Gastrocnemius medialis (tissue), 4 donors: ENCODE measurements at regions not wholly inside any gene's neighbourhood (a gene's known extent, or its start where the extent isn't known, plus 50 kb on each side); places are given as distances from the start of the nearest gene placed in this dataset.

Source experiments
- ATAC-seq, 2 donors: fragments of 150-250 bp; one replicate each; pipeline ENCODE4 v1.9.1; 2016
- DNase-seq, 2 donors: peaks; one replicate each; pipeline ENCODE4 v3.0.0-alpha.2; 2019
- H3K27ac ChIP-seq, 4 donors: fragments of 200-600 bp; sonication (generic); 1 replicate in 1 of 4; 2 replicates in 3 of 4; pipeline ENCODE4 v1.5.1; 2016 to 2018; ENCODE audit warnings: mild to moderate bottlenecking in 2 of 4, moderate library complexity in 1 of 4
- H3K27me3 ChIP-seq, 3 donors: fragments of 200-600 bp; sonication (generic) in 2 of 3; 1 replicate in 1 of 3; 2 replicates in 2 of 3; pipeline versions ENCODE4 v1.5.1 to v1.6.0; 2016 to 2019; ENCODE audit warnings: mild to moderate bottlenecking in 1 of 3, moderate library complexity in 1 of 3
- H3K36me3 ChIP-seq, 2 donors: fragments of 200-600 bp; sonication (generic) in 1 of 2; one replicate each; pipeline ENCODE4 v1.5.1; 2017 to 2018
- H3K4me1 ChIP-seq, 2 donors: fragments of 200-600 bp; sonication (generic) in 1 of 2; one replicate each; pipeline ENCODE4 v1.5.1; 2016 to 2017; ENCODE audit warnings: mild to moderate bottlenecking in 2 of 2
- H3K4me3 ChIP-seq, 4 donors: fragments of 200-600 bp; sonication (generic) in 3 of 4; 1 replicate in 1 of 4; 2 replicates in 3 of 4; pipeline ENCODE4 v1.5.1; 2016 to 2019; ENCODE audit warnings: mild to moderate bottlenecking in 2 of 4
- H3K9me3 ChIP-seq, 3 donors: fragments of 200-600 bp; sonication (generic) in 2 of 3; 1 replicate in 1 of 3; 2 replicates in 2 of 3; pipeline ENCODE4 v1.5.1; 2016 to 2019
- POLR2A ChIP-seq, 2 donors: fragments of 450-650 bp; IDR thresholded peaks; one replicate each; pipeline ENCODE4 v1.6.1; 2017; ENCODE audit warnings: antibody characterized with exemption in 2 of 2, mild to moderate bottlenecking in 2 of 2, moderate library complexity in 2 of 2
- in situ Hi-C, 4 donors: fragments of 200-750 bp; cut with MboI; loops; one replicate each; pipeline versions ENCODE4 v1.15.0 to v1.8.0; 2017; ENCODE audit warnings: low sequenced_read_pairs in 4 of 4
- intact Hi-C: fragments of 100-400 bp; cut with DNase I; formaldehyde crosslinking; loops from one replicate; pipeline ENCODE4 v1.15.1; 2023; ENCODE audit warnings: low total_unique reads
- TF ChIP-seq, protein P1 (sequence below), 5 experiments: fragments of 450-650 bp in 3 of 5; fragments of 200-600 bp in 2 of 5; sonication (generic) in 2 of 5; IDR thresholded peaks in 4 of 5; conservative IDR thresholded peaks in 1 of 5; 1 replicate in 4 of 5; 2 replicates in 1 of 5; pipeline ENCODE4 v1.5.1; 2016 to 2019; ENCODE audit warnings: antibody characterized with exemption in 5 of 5, mild to moderate bottlenecking in 3 of 5, moderate library complexity in 3 of 5

DNA sequence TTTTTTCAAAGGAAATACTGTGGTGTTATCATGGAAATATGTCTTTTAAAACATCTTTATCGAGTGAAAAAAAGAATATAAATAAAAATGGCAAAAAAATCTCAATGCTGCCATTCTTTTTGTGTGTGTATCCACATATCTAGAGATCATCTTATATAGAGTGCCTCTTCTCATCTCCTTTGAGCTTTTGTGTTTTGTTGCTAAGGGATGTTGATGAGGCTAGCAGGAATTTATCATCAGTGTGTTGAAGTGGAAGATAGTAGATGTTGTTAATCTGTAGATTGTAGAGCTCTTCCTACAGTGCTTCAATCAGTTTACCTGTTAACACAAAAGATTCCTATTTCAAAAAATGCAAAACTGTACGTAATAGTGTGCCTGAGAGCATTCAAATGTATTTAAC lies 1738.0 kb upstream of the SEL1L start:
- in situ Hi-C loops = no loop called here
- no peak overlapping the region for H3K27ac ChIP-seq
- intact Hi-C loops = no loop called here
- ATAC-seq (no peak), DNase-seq (no peak)
- H3K9me3 ChIP-seq = peaks cover 0 to 4% (median 0%) of the 10 kb centered on the region in 3 donors
- H3K36me3 ChIP-seq = no peaks in the 10 kb centered on the region
- H3K27me3 ChIP-seq = no peaks in the 10 kb centered on the region
- TF ChIP-seq, protein P1, sequence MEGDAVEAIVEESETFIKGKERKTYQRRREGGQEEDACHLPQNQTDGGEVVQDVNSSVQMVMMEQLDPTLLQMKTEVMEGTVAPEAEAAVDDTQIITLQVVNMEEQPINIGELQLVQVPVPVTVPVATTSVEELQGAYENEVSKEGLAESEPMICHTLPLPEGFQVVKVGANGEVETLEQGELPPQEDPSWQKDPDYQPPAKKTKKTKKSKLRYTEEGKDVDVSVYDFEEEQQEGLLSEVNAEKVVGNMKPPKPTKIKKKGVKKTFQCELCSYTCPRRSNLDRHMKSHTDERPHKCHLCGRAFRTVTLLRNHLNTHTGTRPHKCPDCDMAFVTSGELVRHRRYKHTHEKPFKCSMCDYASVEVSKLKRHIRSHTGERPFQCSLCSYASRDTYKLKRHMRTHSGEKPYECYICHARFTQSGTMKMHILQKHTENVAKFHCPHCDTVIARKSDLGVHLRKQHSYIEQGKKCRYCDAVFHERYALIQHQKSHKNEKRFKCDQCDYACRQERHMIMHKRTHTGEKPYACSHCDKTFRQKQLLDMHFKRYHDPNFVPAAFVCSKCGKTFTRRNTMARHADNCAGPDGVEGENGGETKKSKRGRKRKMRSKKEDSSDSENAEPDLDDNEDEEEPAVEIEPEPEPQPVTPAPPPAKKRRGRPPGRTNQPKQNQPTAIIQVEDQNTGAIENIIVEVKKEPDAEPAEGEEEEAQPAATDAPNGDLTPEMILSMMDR (IDR thresholded peaks at IDR 0.05 in 4 of 5, conservative IDR thresholded peaks at IDR 0.05 in 1 of 5) = no peak
- no peak for TF ChIP-seq POLR2A (IDR thresholded peaks at IDR 0.05)
- H3K4me1 ChIP-seq = no peaks in the 10 kb centered on the region
- no peak overlapping the region for H3K4me3 ChIP-seq

- no peak for ATAC-seq
- no peak for DNase-seq
- intact Hi-C loops = no loop called here
- Histone ChIP-seq H3K36me3 (no peaks in the 10 kb centered on the region), H3K4me3 (no peak overlapping the region), H3K27me3 (no peaks in the 10 kb centered on the region), H3K4me1 (no peaks in the 10 kb centered on the region), H3K9me3 (peaks cover 0 to 3% (median 0%) of the 10 kb centered on the region in 3 donors), H3K27ac (no peak overlapping the region)
- TF ChIP-seq POLR2A (IDR thresholded peaks at IDR 0.05) = no peak
- TF ChIP-seq, protein P1 (IDR thresholded peaks at IDR 0.05 in 4 of 5, conservative IDR thresholded peaks at IDR 0.05 in 1 of 5) = no peak
- in situ Hi-C loops = no loop called here
These were observed 1747.1 kb upstream of the SEL1L start for GRCh38 chr14:83280719-83281118.

DNA sequence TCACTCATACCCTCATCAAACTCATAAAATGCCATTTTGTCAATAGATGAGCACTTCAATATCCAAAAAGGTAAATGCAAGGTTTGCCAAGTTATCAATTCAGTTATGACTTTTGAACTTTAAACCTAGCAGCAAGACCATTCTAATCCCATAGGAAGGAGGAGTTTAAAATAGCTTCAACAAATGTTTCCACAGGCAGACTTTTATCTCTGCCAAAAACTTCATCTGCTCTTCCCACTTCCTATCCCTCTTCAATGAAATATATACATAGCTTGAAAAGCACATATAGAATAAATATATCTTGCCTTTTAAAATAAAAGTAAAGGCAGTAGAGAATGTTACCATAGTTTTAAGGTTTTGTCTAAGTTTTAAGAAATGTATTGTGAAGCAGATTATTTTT lies 1749.1 kb upstream of the SEL1L start:
- no peak for TF ChIP-seq POLR2A (IDR thresholded peaks at IDR 0.05)
- TF ChIP-seq, protein P1 (IDR thresholded peaks at IDR 0.05 in 4 of 5, conservative IDR thresholded peaks at IDR 0.05 in 1 of 5) = no peak
- no peaks in the 10 kb centered on the region for H3K9me3 ChIP-seq
- intact Hi-C loops = no loop called here
- no peaks in the 10 kb centered on the region for H3K4me1 ChIP-seq
- H3K27me3 ChIP-seq = no peaks in the 10 kb centered on the region
- H3K36me3 ChIP-seq = no peaks in the 10 kb centered on the region
- H3K4me3 ChIP-seq = no peak overlapping the region
- H3K27ac ChIP-seq = no peak overlapping the region
- in situ Hi-C loops = no loop called here
- no peak for DNase-seq
- no peak for ATAC-seq

- ATAC-seq (no peak), DNase-seq (no peak)
- intact Hi-C loops = no loop called here
- no peaks in the 10 kb centered on the region for H3K27me3 ChIP-seq
- H3K36me3 ChIP-seq = no peaks in the 10 kb centered on the region
- H3K9me3 ChIP-seq = no peaks in the 10 kb centered on the region
- H3K27ac ChIP-seq = no peak overlapping the region
- no peak overlapping the region for H3K4me3 ChIP-seq
- in situ Hi-C loops = no loop called here
- no peaks in the 10 kb centered on the region for H3K4me1 ChIP-seq
- TF ChIP-seq, protein P1 (IDR thresholded peaks at IDR 0.05 in 4 of 5, conservative IDR thresholded peaks at IDR 0.05 in 1 of 5) = no peak
- no peak for TF ChIP-seq POLR2A (IDR thresholded peaks at IDR 0.05)
These were observed 1753.6 kb upstream of the SEL1L start for GRCh38 chr14:83287300-83287699.

GRCh38 chr14:83289390-83289789 lies 1755.7 kb upstream of the SEL1L start:
- intact Hi-C loops = no loop called here
- H3K9me3 ChIP-seq = no peaks in the 10 kb centered on the region
- H3K36me3 ChIP-seq = no peaks in the 10 kb centered on the region
- in situ Hi-C loops = no loop called here
- H3K27me3 ChIP-seq = no peaks in the 10 kb centered on the region
- H3K4me1 ChIP-seq = no peaks in the 10 kb centered on the region
- no peak for DNase-seq
- H3K4me3 ChIP-seq = no peak overlapping the region
- ATAC-seq = no peak
- H3K27ac ChIP-seq = no peak overlapping the region
- TF ChIP-seq POLR2A (IDR thresholded peaks at IDR 0.05) = no peak
- TF ChIP-seq, protein P1 (IDR thresholded peaks at IDR 0.05 in 4 of 5, conservative IDR thresholded peaks at IDR 0.05 in 1 of 5) = no peak
